Ascending aorta (tissue), 2 donors: ENCODE measurements at regions not wholly inside any gene's neighbourhood (a gene's known extent, or its start where the extent isn't known, plus 50 kb on each side); places are given as distances from the start of the nearest gene placed in this dataset.
"Not testable (repeated sequence)": the region's sequence is repeated elsewhere in the genome, so short reads cannot be mapped to it uniquely, and the experiment has no call there.

ENCODE experiments used
- DNase-seq, 2 donors: peaks; one replicate each; pipeline ENCODE4 v3.0.0-alpha.2; 2019; ENCODE audit warnings: low spot score in 2 of 2
- H3K27ac ChIP-seq, 2 donors: fragments of 200-600 bp; sonication (generic); one replicate each; pipeline ENCODE4 v1.5.1; 2016 to 2017; ENCODE audit warnings: mild to moderate bottlenecking in 1 of 2
- H3K27me3 ChIP-seq: fragments of 200-600 bp; sonication (generic); one replicate; pipeline ENCODE4 v1.5.1; 2017
- H3K36me3 ChIP-seq, 2 donors: fragments of 200-600 bp; sonication (generic); one replicate each; pipeline ENCODE4 v1.5.1; 2016
- H3K4me1 ChIP-seq, 2 donors: fragments of 200-600 bp; sonication (generic); one replicate each; pipeline ENCODE4 v1.5.1; 2016 to 2017; ENCODE audit warnings: mild to moderate bottlenecking in 1 of 2
- H3K4me3 ChIP-seq, 2 donors: fragments of 200-600 bp; sonication (generic); one replicate each; pipeline ENCODE4 v1.5.1; 2016 to 2017; ENCODE audit warnings: mild to moderate bottlenecking in 1 of 2
- H3K9me3 ChIP-seq, 2 donors: fragments of 200-600 bp; sonication (generic); one replicate each; pipeline ENCODE4 v1.5.1; 2016
- CTCF ChIP-seq, 3 experiments: fragments of 200-600 bp in 2 of 3; fragments of 450-650 bp in 1 of 3; sonication (generic) in 2 of 3; IDR thresholded peaks; one replicate each; pipeline ENCODE4 v1.5.1; 2016 to 2019; ENCODE audit warnings: antibody characterized with exemption in 3 of 3, mild to moderate bottlenecking in 1 of 3, moderate library complexity in 1 of 3
- intact Hi-C: fragments of 100-400 bp; cut with DNase I; formaldehyde crosslinking; loops from one replicate; pipeline ENCODE4 v1.15.1; 2023

GRCh38 chr4:34469516-34469915, 1774.8 kb downstream of the ARAP2 start:
- H3K9me3 ChIP-seq: no peaks in the 10 kb centered on the region
- no peaks in the 10 kb centered on the region for H3K4me1 ChIP-seq
- no peak for TF ChIP-seq CTCF (IDR thresholded peaks at IDR 0.05)
- H3K27me3 ChIP-seq: no peaks in the 10 kb centered on the region
- no peaks in the 10 kb centered on the region for H3K36me3 ChIP-seq
- no peak overlapping the region for H3K4me3 ChIP-seq
- DNase-seq: no peak
- intact Hi-C loops: no loop called here
- H3K27ac ChIP-seq: no peak overlapping the region

GRCh38 chr4:34485252-34485651, 1759.1 kb downstream of the ARAP2 start:
- Histone ChIP-seq H3K27me3 (no peaks in the 10 kb centered on the region), H3K4me3 (no peak overlapping the region), H3K27ac (no peak overlapping the region), H3K36me3 (no peaks in the 10 kb centered on the region), H3K9me3 (no peaks in the 10 kb centered on the region), H3K4me1 (no peaks in the 10 kb centered on the region)
- no peak for TF ChIP-seq CTCF (IDR thresholded peaks at IDR 0.05)
- DNase-seq: no peak
- intact Hi-C loops: no loop called here

GRCh38 chr4:34486461-34487363, 1757.6 kb downstream of the ARAP2 start:
- Histone ChIP-seq H3K27ac (no peak overlapping the region), H3K4me3 (no peak overlapping the region), H3K4me1 (no peaks in the 10 kb centered on the region), H3K36me3 (no peaks in the 10 kb centered on the region), H3K27me3 (no peaks in the 10 kb centered on the region), H3K9me3 (no peaks in the 10 kb centered on the region)
- DNase-seq: no peak
- no peak for TF ChIP-seq CTCF (IDR thresholded peaks at IDR 0.05)
- intact Hi-C loops: no loop called here

GRCh38 chr4:34492414-34492813, 1751.9 kb downstream of the ARAP2 start:
- DNase-seq: no peak
- intact Hi-C loops: no loop called here

GRCh38 chr4:34502086-34502485, 1742.2 kb downstream of the ARAP2 start:
- no peaks in the 10 kb centered on the region for H3K4me1 ChIP-seq
- no peaks in the 10 kb centered on the region for H3K27me3 ChIP-seq
- H3K4me3 ChIP-seq: no peak overlapping the region
- intact Hi-C loops: no loop called here
- no peak for TF ChIP-seq CTCF (IDR thresholded peaks at IDR 0.05)
- no peak overlapping the region for H3K27ac ChIP-seq
- no peaks in the 10 kb centered on the region for H3K36me3 ChIP-seq
- H3K9me3 ChIP-seq: no peaks in the 10 kb centered on the region
- DNase-seq: no peak

More at GRCh38 chr4:34492414-34492813, 1751.9 kb downstream of the ARAP2 start:
- H3K36me3 ChIP-seq: no peaks in the 10 kb centered on the region
- no peak overlapping the region for H3K4me3 ChIP-seq
- no peak overlapping the region for H3K27ac ChIP-seq
- H3K4me1 ChIP-seq: no peaks in the 10 kb centered on the region
- no peak for TF ChIP-seq CTCF (IDR thresholded peaks at IDR 0.05)
- H3K9me3 ChIP-seq: peaks cover 0 to 3% of the 10 kb centered on the region in 2 donors
- H3K27me3 ChIP-seq: no peaks in the 10 kb centered on the region

- H3K4me1 ChIP-seq, H3K36me3 ChIP-seq, DNase-seq, H3K4me3 ChIP-seq, H3K27me3 ChIP-seq, intact Hi-C loops, H3K27ac ChIP-seq, H3K9me3 ChIP-seq: not testable (repeated sequence)
Measured at GRCh38 chr4:34504731-34505130, 1739.6 kb downstream of the ARAP2 start.

GRCh38 chr4:34506511-34507092, 1737.7 kb downstream of the ARAP2 start:
- H3K9me3 ChIP-seq, H3K27me3 ChIP-seq, DNase-seq, H3K4me1 ChIP-seq, H3K27ac ChIP-seq, H3K4me3 ChIP-seq, H3K36me3 ChIP-seq, intact Hi-C loops: not testable (repeated sequence)
